ENCODE measurements at regions not wholly inside any gene's neighbourhood (a gene's known extent, or its start where the extent isn't known, plus 50 kb on each side); places are given as distances from the start of the nearest gene placed in this dataset.

- H3K27ac ChIP-seq = no peak overlapping the region
- TF ChIP-seq CTCF (conservative IDR thresholded peaks at IDR 0.05) = no peak
These were observed 58.3 kb downstream of the TRIML1 start for GRCh38 chr4:188197566-188197965.

DNA sequence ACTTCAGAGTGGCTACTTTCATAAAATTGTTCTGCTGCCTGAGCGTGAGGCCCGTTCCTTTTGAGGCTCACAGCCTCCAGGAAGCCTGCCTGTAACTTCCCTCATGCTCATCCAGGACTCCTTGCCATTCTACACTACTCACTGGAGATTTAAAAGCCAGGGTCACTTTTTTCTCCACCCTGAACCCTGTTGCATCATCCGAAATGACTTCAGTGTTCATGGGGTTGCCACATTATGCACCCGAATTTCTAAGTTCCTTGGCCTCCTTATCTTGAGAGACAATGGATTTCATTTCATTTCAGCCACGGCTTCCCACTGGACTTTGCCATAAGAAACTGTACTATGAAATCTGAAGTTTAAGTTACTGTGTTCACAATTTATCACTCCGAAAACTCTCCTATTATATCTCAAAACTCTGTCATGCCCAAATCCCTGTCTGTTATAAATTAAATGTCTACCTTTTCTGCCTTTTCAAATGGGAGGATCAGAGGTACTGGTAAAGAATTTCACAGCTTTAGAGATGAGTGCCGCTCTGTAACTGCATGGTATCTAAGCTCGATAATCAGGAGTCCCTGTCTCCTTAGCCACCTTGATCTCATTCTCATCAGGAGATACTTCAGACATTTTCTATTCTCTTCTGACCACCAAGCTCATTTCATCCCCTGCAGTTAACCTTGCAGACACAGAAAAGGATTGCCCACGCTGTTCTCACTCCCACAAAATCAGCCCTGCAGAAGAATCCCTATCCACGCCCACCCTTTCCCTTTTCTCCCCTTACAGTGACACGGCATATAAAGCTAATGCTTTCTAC, 59.9 kb downstream of the TRIML1 start:
- no peak overlapping the region for H3K27ac ChIP-seq
- TF ChIP-seq CTCF (conservative IDR thresholded peaks at IDR 0.05) = no peak

DNA sequence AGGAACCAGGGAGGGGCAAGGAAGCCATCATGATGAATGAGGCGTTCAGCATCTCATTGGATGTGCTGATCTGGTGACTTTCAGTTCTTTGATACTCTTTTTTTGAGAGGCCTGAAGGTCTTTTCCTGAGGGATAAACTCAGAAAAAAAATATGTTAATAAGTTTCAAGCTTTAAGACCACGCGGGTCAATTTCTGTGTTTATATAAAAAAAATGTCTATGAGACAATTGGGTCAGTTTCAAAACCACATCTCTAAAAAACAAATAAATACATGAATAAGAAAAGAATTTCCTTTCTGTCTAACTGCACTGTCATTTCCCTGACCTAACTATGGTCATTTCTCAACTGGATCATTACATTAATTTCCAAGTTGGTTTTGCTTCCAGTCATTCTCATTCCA, 62.6 kb downstream of the TRIML1 start:
- no peak overlapping the region for H3K27ac ChIP-seq
- no peak for TF ChIP-seq CTCF (conservative IDR thresholded peaks at IDR 0.05)

GRCh38 chr4:188206783-188207182, 67.5 kb downstream of the TRIML1 start:
- TF ChIP-seq CTCF (conservative IDR thresholded peaks at IDR 0.05) = no peak
- H3K27ac ChIP-seq = no peak overlapping the region

GRCh38 chr4:188214861-188215260, 75.6 kb downstream of the TRIML1 start:
- TF ChIP-seq CTCF (conservative IDR thresholded peaks at IDR 0.05) = no peak
- no peak overlapping the region for H3K27ac ChIP-seq

- no peak for TF ChIP-seq CTCF (conservative IDR thresholded peaks at IDR 0.05)
- no peak overlapping the region for H3K27ac ChIP-seq
These were observed 79.2 kb downstream of the TRIML1 start for GRCh38 chr4:188218392-188218791.

GRCh38 chr4:188220006-188220405, 80.8 kb downstream of the TRIML1 start:
- no peak overlapping the region for H3K27ac ChIP-seq
- no peak for TF ChIP-seq CTCF (conservative IDR thresholded peaks at IDR 0.05)

Data from VCaP (cell line).